SU-DHL-6 (cell line): ENCODE measurements at regions not wholly inside any gene's neighbourhood (a gene's known extent, or its start where the extent isn't known, plus 50 kb on each side); places are given as distances from the start of the nearest gene placed in this dataset.

ENCODE experiments used
- EZH2phosphoT487 ChIP-seq: fragments of 200-600 bp; sonication (generic), shearing (Covaris generic); conservative IDR thresholded peaks from 2 replicates; pipeline ENCODE4 v1.6.1; 2018; ENCODE audit warnings: mild to moderate bottlenecking, antibody characterized with exemption, low read length, moderate library complexity, mixed read lengths
- TF ChIP-seq, protein P1 (sequence below): fragments of 200-600 bp; sonication (generic); IDR thresholded peaks from one replicate; pipeline ENCODE4 v1.5.1; 2017; ENCODE audit warnings: antibody characterized with exemption, mild to moderate bottlenecking, low read length, moderate library complexity; ENCODE audit not compliant: insufficient read depth, poor library complexity, severe bottlenecking

GRCh38 chr5:68450245-68450852 lies 234.8 kb downstream of the PIK3R1 start:
- TF ChIP-seq, protein P1, sequence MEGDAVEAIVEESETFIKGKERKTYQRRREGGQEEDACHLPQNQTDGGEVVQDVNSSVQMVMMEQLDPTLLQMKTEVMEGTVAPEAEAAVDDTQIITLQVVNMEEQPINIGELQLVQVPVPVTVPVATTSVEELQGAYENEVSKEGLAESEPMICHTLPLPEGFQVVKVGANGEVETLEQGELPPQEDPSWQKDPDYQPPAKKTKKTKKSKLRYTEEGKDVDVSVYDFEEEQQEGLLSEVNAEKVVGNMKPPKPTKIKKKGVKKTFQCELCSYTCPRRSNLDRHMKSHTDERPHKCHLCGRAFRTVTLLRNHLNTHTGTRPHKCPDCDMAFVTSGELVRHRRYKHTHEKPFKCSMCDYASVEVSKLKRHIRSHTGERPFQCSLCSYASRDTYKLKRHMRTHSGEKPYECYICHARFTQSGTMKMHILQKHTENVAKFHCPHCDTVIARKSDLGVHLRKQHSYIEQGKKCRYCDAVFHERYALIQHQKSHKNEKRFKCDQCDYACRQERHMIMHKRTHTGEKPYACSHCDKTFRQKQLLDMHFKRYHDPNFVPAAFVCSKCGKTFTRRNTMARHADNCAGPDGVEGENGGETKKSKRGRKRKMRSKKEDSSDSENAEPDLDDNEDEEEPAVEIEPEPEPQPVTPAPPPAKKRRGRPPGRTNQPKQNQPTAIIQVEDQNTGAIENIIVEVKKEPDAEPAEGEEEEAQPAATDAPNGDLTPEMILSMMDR, result no peak
- TF ChIP-seq EZH2phosphoT487, result no peak
